OCI-M2 (cell line): ENCODE measurements at regions not wholly inside any gene's neighbourhood (a gene's known extent, or its start where the extent isn't known, plus 50 kb on each side); places are given as distances from the start of the nearest gene placed in this dataset.

Source experiments
- DNase-seq: peaks from one replicate; lab custom pipeline; 2025; ENCODE audit not compliant: unreplicated experiment; lab: John Stamatoyannopoulos, UW

DNA sequence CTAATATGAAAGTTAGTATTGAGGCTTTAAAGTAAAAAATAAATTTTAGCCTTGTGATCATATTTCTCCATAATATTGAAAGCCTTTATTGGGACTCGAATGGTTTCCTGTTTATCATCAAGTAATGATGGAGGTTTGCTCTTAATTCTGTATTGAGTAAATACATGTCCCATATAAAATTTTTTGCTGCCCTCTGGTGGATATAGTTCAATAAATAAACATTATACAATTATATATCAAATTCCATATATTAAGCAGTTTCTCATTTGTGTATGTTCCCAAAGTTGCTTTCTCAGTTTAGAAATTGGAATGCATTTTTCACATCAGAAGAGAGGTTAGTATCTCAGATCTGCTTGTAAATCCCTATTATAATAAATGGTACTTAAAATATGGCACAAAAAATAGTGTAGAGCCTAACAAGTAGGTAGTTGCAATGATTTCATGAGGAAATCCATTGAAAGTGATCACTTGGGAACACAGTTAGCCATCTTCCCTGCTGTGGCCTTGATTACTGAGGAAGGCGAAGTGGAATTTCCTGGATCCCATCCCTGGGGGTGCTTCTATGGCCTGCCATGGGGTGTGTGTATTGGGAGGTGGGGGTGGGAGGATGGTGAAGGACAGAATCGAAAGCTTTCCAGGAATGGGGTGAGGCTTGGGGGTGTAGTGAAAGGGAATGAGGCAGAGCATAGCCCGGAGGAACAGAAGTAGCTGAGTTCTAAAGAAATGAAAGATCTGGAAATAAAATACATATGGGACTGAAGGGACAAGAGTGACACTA, 84.1 kb upstream of the C21orf91 start:
- DNase-seq = no peak

DNA sequence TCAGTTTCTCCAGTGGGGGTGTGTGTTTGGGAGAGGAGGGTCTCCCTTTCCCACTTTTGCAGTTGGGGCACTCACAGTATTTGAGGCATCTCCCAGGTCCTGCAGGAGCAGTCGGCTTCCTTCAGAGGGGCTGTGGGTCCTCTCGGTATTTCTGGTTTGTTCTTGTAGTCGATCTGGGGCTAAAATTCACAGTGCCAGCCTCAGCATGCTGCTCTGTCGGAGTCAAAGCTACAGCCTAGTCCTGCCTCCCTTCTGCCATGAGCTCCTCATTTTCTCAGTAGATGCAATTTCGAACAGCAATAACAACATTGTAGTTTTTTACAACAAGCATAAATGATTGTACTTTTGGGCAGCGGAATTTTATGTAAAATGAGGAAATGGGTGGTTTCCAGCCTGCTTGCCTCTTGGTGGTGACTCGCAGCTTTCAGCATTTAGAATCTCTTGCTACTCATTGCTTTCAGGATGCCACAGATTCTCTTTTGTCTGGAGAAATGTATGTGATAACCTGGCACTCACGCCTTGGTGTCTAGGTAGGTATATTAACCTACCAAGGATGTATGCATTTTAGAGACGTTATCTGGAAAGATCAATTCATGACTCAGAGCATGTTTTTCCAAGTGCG, 82.4 kb upstream of the C21orf91 start:
- DNase-seq = no peak

DNA sequence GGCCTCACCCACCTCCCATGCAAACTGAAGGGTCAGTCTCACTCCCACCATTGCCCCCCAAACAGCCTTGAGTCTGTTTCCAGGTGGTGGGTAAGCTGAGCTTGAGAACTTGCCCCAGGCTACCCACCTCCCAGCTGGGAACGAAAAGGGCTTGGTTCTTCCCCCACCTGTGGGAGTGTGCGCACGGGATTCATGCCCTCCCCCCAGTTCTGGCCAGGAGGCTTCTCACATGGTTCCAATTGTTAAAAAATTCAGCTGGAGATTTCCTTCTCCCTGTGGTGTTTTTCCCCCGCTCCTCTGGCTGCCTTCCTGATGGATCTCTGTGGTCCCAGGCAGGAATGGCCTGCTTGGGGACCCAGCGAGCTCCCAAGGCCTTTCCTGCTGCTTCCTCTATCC, 81.8 kb upstream of the C21orf91 start:
- no peak for DNase-seq

- DNase-seq = no peak
These were observed 81.3 kb upstream of the C21orf91 start for GRCh38 chr21:17900281-17900989.

- no peak for DNase-seq
These were observed 70.0 kb upstream of the C21orf91 start for GRCh38 chr21:17889171-17889570.

GRCh38 chr21:17869115-17869514, 50.0 kb upstream of the C21orf91 start:
- no peak for DNase-seq
